Gastroesophageal sphincter (tissue), 4 donors: ENCODE measurements at regions not wholly inside any gene's neighbourhood (a gene's known extent, or its start where the extent isn't known, plus 50 kb on each side); places are given as distances from the start of the nearest gene placed in this dataset.
"Not testable (repeated sequence)": the region's sequence is repeated elsewhere in the genome, so short reads cannot be mapped to it uniquely, and the experiment has no call there.

ENCODE experiments used
- ATAC-seq: fragments of 150-250 bp; one replicate; pipeline ENCODE4 v1.9.1; 2016; ENCODE audit warnings: mild to moderate bottlenecking, moderate library complexity
- H3K27ac ChIP-seq, 4 donors: fragments of 200-600 bp; sonication (generic) in 3 of 4; 1 replicate in 3 of 4; 2 replicates in 1 of 4; pipeline ENCODE4 v1.5.1; 2016 to 2019
- H3K27me3 ChIP-seq: fragments of 200-600 bp; sonication (generic); one replicate; pipeline ENCODE4 v1.5.1; 2019
- H3K36me3 ChIP-seq, 2 donors: fragments of 200-600 bp; sonication (generic); one replicate each; pipeline ENCODE4 v1.5.1; 2019; ENCODE audit warnings: control low read depth in 1 of 2
- H3K4me1 ChIP-seq, 3 donors: fragments of 200-600 bp; sonication (generic); 1 replicate in 2 of 3; 2 replicates in 1 of 3; pipeline ENCODE4 v1.5.1; 2016 to 2019; ENCODE audit warnings: control low read depth in 2 of 3
- H3K4me3 ChIP-seq, 2 donors: fragments of 200-600 bp; sonication (generic); one replicate each; pipeline ENCODE4 v1.5.1; 2019; ENCODE audit warnings: mild to moderate bottlenecking in 1 of 2, moderate library complexity in 1 of 2
- H3K9me3 ChIP-seq, 3 donors: fragments of 200-600 bp; sonication (generic); one replicate each; pipeline ENCODE4 v1.5.1; 2017 to 2019; ENCODE audit warnings: control low read depth in 2 of 3
- EP300 ChIP-seq: sonication (generic); formaldehyde crosslinking; IDR thresholded peaks from one replicate; pipeline ENCODE4 v1.6.1; 2017; ENCODE audit warnings: antibody characterized with exemption, mild to moderate bottlenecking
- POLR2A ChIP-seq, 2 donors: fragments of 450-650 bp; IDR thresholded peaks; one replicate each; pipeline ENCODE4 v1.6.1; 2017; ENCODE audit warnings: antibody characterized with exemption in 2 of 2, mild to moderate bottlenecking in 2 of 2, moderate library complexity in 1 of 2
- POLR2AphosphoS5 ChIP-seq: sonication (generic); formaldehyde crosslinking; IDR thresholded peaks from one replicate; pipeline ENCODE4 v1.6.1; 2017; ENCODE audit warnings: antibody characterized with exemption
- whole genome bisulfite sequencing, 2 donors: methylation state at CpG; one replicate each; pipeline ENCODE4 v1.1.5; 2018; ENCODE audit warnings: low coverage in 1 of 2; 5-methylcytosine and 5-hydroxymethylcytosine counted together
- TF ChIP-seq, protein P1 (sequence below), 4 experiments: fragments of 200-600 bp in 2 of 4; fragments of 450-650 bp in 2 of 4; sonication (generic) in 1 of 4; IDR thresholded peaks; one replicate each; pipeline ENCODE4 v1.5.1; 2017 to 2019; ENCODE audit warnings: antibody characterized with exemption in 4 of 4, mild to moderate bottlenecking in 2 of 4, moderate library complexity in 2 of 4

- no peaks in the 10 kb centered on the region for H3K36me3 ChIP-seq
- peaks cover 0 to 5% (median 0%) of the 10 kb centered on the region in 3 donors for H3K9me3 ChIP-seq
- TF ChIP-seq, protein P1, sequence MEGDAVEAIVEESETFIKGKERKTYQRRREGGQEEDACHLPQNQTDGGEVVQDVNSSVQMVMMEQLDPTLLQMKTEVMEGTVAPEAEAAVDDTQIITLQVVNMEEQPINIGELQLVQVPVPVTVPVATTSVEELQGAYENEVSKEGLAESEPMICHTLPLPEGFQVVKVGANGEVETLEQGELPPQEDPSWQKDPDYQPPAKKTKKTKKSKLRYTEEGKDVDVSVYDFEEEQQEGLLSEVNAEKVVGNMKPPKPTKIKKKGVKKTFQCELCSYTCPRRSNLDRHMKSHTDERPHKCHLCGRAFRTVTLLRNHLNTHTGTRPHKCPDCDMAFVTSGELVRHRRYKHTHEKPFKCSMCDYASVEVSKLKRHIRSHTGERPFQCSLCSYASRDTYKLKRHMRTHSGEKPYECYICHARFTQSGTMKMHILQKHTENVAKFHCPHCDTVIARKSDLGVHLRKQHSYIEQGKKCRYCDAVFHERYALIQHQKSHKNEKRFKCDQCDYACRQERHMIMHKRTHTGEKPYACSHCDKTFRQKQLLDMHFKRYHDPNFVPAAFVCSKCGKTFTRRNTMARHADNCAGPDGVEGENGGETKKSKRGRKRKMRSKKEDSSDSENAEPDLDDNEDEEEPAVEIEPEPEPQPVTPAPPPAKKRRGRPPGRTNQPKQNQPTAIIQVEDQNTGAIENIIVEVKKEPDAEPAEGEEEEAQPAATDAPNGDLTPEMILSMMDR (IDR thresholded peaks at IDR 0.05) = no peak
- TF ChIP-seq EP300 (no peak), POLR2AphosphoS5 (no peak), POLR2A (IDR thresholded peaks at IDR 0.05) (no peak)
- WGBS, 2 donors = 57% methylated on average over 12 of the region's 16 CpGs; no CpG with 5 or more reads in 1 of the 2 donors
- ATAC-seq = no peak
- H3K4me3 ChIP-seq = no peak overlapping the region
- H3K27ac ChIP-seq = no peak overlapping the region
- peaks cover 0 to 6% (median 0%) of the 10 kb centered on the region in 3 donors for H3K4me1 ChIP-seq
- H3K27me3 ChIP-seq = peaks cover 28% of the 10 kb centered on the region
Observed at GRCh38 chr19:34577056-34577455, 95.5 kb downstream of the WTIP start.

DNA sequence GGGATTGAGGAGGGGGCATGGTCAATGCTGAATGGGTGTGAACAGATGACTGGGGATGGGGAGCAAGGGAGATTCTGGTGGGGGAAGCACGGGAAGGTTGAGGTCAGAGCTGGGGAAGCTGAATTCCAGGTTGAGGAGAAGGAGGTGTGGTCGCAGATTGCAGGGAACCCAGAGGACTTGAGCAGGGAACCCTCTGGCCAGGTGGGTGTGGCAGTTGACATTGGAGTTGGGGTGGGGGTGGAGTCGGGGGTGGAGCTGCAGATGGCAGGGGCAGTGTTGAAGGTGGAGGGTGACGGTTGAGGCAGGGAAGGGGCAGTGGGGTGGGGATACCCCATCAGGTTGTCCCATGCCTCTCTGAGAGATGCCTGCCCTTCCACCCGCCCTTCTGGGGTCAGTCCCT is 94.7 kb downstream of the WTIP start:
- Histone ChIP-seq H3K27ac (no peak overlapping the region), H3K9me3 (peaks cover 0 to 9% (median 0%) of the 10 kb centered on the region in 3 donors), H3K4me1 (peaks cover 0 to 6% (median 0%) of the 10 kb centered on the region in 3 donors), H3K4me3 (no peak overlapping the region), H3K27me3 (peaks cover 28% of the 10 kb centered on the region), H3K36me3 (no peaks in the 10 kb centered on the region)
- no peak for ATAC-seq
- no peak for TF ChIP-seq POLR2AphosphoS5
- TF ChIP-seq EP300 = no peak
- no peak for TF ChIP-seq POLR2A (IDR thresholded peaks at IDR 0.05)
- TF ChIP-seq, protein P1 (IDR thresholded peaks at IDR 0.05) = no peak
- 83 to 85% methylated on average over 1 to 4 of the region's 5 CpGs for WGBS, 2 donors

- TF ChIP-seq EP300 (no peak), POLR2A (IDR thresholded peaks at IDR 0.05) (no peak), POLR2AphosphoS5 (no peak)
- TF ChIP-seq, protein P1 (IDR thresholded peaks at IDR 0.05) = no peak
- no peak for ATAC-seq
Observed at GRCh38 chr19:34575206-34575605, 93.6 kb downstream of the WTIP start.

GRCh38 chr19:34574704-34575103 is 93.1 kb downstream of the WTIP start:
- Histone ChIP-seq H3K9me3 (peaks cover 0 to 25% (median 1%) of the 10 kb centered on the region in 3 donors), H3K27me3 (peaks cover 23% of the 10 kb centered on the region), H3K4me1 (peaks cover 0 to 6% (median 0%) of the 10 kb centered on the region in 3 donors), H3K4me3 (no peak overlapping the region), H3K36me3 (no peaks in the 10 kb centered on the region), H3K27ac (no peak overlapping the region)
- no peak for ATAC-seq
- no peak for TF ChIP-seq POLR2A (IDR thresholded peaks at IDR 0.05)
- no peak for TF ChIP-seq POLR2AphosphoS5
- TF ChIP-seq, protein P1 (IDR thresholded peaks at IDR 0.05) = no peak
- TF ChIP-seq EP300 = no peak
- 51 to 87% methylated on average over 3 of the region's 3 CpGs for WGBS, 2 donors

More at GRCh38 chr19:34575206-34575605, 93.6 kb downstream of the WTIP start:
- peaks cover 28% of the 10 kb centered on the region for H3K27me3 ChIP-seq
- H3K9me3 ChIP-seq = peaks cover 0 to 20% (median 1%) of the 10 kb centered on the region in 3 donors
- WGBS, 2 donors = 50% methylated on average over 2 of the region's 20 CpGs; no CpG with 5 or more reads in 1 of the 2 donors
- no peak overlapping the region for H3K4me3 ChIP-seq
- no peaks in the 10 kb centered on the region for H3K36me3 ChIP-seq
- no peak overlapping the region for H3K27ac ChIP-seq
- H3K4me1 ChIP-seq = peaks cover 0 to 6% (median 0%) of the 10 kb centered on the region in 3 donors

DNA sequence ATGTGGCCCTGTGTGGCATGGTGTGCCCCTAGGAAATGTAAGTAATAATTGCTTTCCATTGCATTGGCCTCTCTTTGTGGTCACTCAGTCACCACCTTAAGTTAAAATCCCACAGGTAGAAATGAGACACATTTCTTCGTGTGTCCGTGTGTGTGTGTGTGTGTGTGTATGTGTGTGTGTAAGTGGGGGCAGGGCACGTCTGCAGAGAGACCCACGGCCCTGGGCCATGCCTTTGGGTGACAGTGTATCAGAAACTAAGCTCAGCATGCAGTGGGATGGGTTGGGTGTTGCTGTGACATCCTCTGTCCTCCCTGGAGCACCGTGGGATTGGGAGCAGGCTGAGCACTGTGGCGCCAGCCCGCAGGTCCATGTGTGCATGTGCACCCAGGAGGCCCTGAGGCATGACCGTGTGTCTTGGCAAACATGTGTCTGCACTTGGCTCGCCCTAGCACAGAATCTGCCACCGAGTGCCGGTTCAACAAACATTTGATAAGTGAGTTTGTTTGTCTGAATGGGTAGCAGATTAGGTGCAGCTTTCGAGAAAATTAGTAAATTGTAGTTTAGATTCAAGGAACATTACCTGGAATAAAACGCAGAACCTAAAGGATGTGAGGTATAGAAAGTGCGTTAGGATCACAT is 91.8 kb downstream of the WTIP start:
- peaks cover 0 to 6% (median 0%) of the 10 kb centered on the region in 3 donors for H3K4me1 ChIP-seq
- TF ChIP-seq, protein P1 (IDR thresholded peaks at IDR 0.05) = no peak
- TF ChIP-seq EP300 = no peak
- no peak for TF ChIP-seq POLR2AphosphoS5
- no peak for TF ChIP-seq POLR2A (IDR thresholded peaks at IDR 0.05)
- H3K27ac ChIP-seq = no peak overlapping the region
- H3K36me3 ChIP-seq = no peaks in the 10 kb centered on the region
- 74 to 79% methylated on average over 2 to 6 of the region's 14 CpGs for WGBS, 2 donors
- no peak overlapping the region for H3K4me3 ChIP-seq
- no peak for ATAC-seq
- peaks cover 9% of the 10 kb centered on the region for H3K27me3 ChIP-seq
- H3K9me3 ChIP-seq = peaks cover 0 to 38% (median 1%) of the 10 kb centered on the region in 3 donors

- H3K4me3 ChIP-seq, H3K36me3 ChIP-seq, H3K27ac ChIP-seq, H3K27me3 ChIP-seq, ATAC-seq, H3K4me1 ChIP-seq: not testable (repeated sequence)
- 86 to 92% methylated on average over 6 of the region's 6 CpGs for WGBS, 2 donors
- H3K9me3 ChIP-seq = peaks cover 0 to 59% (median 1%) of the 10 kb centered on the region in 3 donors
Observed at GRCh38 chr19:34570140-34570539, 88.6 kb downstream of the WTIP start.

DNA sequence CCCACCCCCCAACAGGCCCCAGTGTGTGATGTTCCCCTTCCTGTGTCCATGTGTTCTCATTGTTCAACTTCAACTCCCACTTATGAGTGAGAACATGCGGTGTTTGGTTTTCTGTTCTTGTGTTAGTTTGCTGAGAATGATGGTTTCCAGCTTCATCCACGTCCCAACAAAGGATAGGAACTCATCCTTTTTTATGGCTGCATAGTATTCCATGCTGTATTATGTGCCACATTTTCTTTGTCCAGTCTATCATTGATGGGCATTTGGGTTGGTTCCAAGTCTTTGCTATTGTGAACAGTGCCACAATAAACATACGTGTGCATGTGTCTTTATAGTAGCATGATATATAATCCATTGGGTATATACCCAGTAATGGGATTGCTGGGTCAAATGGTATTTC is 80.8 kb downstream of the WTIP start:
- Histone ChIP-seq H3K9me3 (peaks cover 0 to 33% (median 0%) of the 10 kb centered on the region in 3 donors), H3K27me3 (peaks cover 14% of the 10 kb centered on the region)
- not testable (repeated sequence) for ATAC-seq, H3K27ac ChIP-seq, H3K36me3 ChIP-seq, H3K4me3 ChIP-seq, H3K4me1 ChIP-seq
- WGBS, 2 donors = 43 to 84% methylated on average over 1 to 3 of the region's 3 CpGs
